ENCODE measurements at regions not wholly inside any gene's neighbourhood (a gene's known extent, or its start where the extent isn't known, plus 50 kb on each side); places are given as distances from the start of the nearest gene placed in this dataset.

DNA sequence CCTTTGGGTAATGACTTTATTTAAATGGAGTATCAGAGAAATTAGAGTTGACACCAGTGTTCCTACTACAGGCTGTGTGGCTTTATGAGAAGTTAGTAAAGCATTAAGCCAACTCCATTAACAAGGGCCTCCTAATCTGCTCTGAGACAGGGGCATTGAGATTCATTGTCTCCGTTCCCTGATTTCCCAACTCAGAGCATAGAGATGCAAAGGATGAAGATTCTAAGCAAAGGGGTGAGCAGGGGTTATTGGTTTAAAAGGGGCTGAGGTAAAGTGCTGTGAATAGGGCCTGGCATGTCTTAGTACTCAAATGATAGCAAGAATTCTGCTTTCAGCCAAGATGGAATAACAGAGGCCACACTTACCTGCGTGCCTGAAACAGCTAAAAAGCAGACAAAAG, 428.4 kb downstream of the PTPRU start:
- ATAC-seq, result no peak
- Histone ChIP-seq H3K9me3 (peaks cover 0 to 26% (median 0%) of the 10 kb centered on the region in 3 donors), H3K4me1 (no peaks in the 10 kb centered on the region), H3K27me3 (peaks cover 31% of the 10 kb centered on the region), H3K36me3 (no peaks in the 10 kb centered on the region), H3K27ac (no peak overlapping the region), H3K4me3 (no peak overlapping the region)
- TF ChIP-seq POLR2AphosphoS5 (IDR thresholded peaks at IDR 0.05), result no peak
- TF ChIP-seq CTCF (IDR thresholded peaks at IDR 0.05), result no peak
- no peak for TF ChIP-seq EP300 (IDR thresholded peaks at IDR 0.05)
- no peak for TF ChIP-seq POLR2A (IDR thresholded peaks at IDR 0.05)
- 79 to 85% methylated on average over 2 of the region's 2 CpGs for WGBS, 2 donors (ENCODE audit: low coverage in 1 of 2)

- Histone ChIP-seq H3K27ac (no peak overlapping the region), H3K4me3 (no peak overlapping the region), H3K36me3 (no peaks in the 10 kb centered on the region), H3K27me3 (peaks cover 26% of the 10 kb centered on the region), H3K9me3 (peaks cover 0 to 43% (median 0%) of the 10 kb centered on the region in 3 donors), H3K4me1 (no peaks in the 10 kb centered on the region)
- 75 to 79% methylated on average over 1 of the region's 1 CpG for WGBS, 2 donors (ENCODE audit: low coverage in 1 of 2)
- no peak for TF ChIP-seq EP300 (IDR thresholded peaks at IDR 0.05)
- TF ChIP-seq CTCF (IDR thresholded peaks at IDR 0.05), result no peak
- no peak for TF ChIP-seq POLR2A (IDR thresholded peaks at IDR 0.05)
- TF ChIP-seq POLR2AphosphoS5 (IDR thresholded peaks at IDR 0.05), result no peak
- ATAC-seq, result no peak
Observed at GRCh38 chr1:29658688-29659087, 422.4 kb downstream of the PTPRU start.

- peaks cover 0 to 42% (median 0%) of the 10 kb centered on the region in 3 donors for H3K9me3 ChIP-seq
- ATAC-seq, result no peak
Observed at GRCh38 chr1:29657816-29658215, 421.5 kb downstream of the PTPRU start.

GRCh38 chr1:29655945-29656850, 419.9 kb downstream of the PTPRU start:
- Histone ChIP-seq H3K36me3 (no peaks in the 10 kb centered on the region), H3K4me1 (no peaks in the 10 kb centered on the region), H3K27me3 (peaks cover 23% of the 10 kb centered on the region), H3K4me3 (no peak overlapping the region), H3K27ac (no peak overlapping the region), H3K9me3 (peaks cover 0 to 26% (median 0%) of the 10 kb centered on the region in 3 donors)
- 48 to 62% methylated on average over 2 to 6 of the region's 8 CpGs for WGBS, 2 donors (ENCODE audit: low coverage in 1 of 2)
- no peak for ATAC-seq
- no peak for TF ChIP-seq EP300 (IDR thresholded peaks at IDR 0.05)
- no peak for TF ChIP-seq POLR2AphosphoS5 (IDR thresholded peaks at IDR 0.05)
- TF ChIP-seq POLR2A (IDR thresholded peaks at IDR 0.05), result no peak
- no peak for TF ChIP-seq CTCF (IDR thresholded peaks at IDR 0.05)

More at GRCh38 chr1:29657816-29658215, 421.5 kb downstream of the PTPRU start:
- 46 to 74% methylated on average over 2 of the region's 2 CpGs for WGBS, 2 donors (ENCODE audit: low coverage in 1 of 2)
- Histone ChIP-seq H3K4me1 (no peaks in the 10 kb centered on the region), H3K27me3 (peaks cover 22% of the 10 kb centered on the region), H3K27ac (no peak overlapping the region), H3K36me3 (no peaks in the 10 kb centered on the region), H3K4me3 (no peak overlapping the region)
- no peak for TF ChIP-seq POLR2A (IDR thresholded peaks at IDR 0.05)
- TF ChIP-seq CTCF (IDR thresholded peaks at IDR 0.05), result no peak
- no peak for TF ChIP-seq EP300 (IDR thresholded peaks at IDR 0.05)
- TF ChIP-seq POLR2AphosphoS5 (IDR thresholded peaks at IDR 0.05), result no peak

DNA sequence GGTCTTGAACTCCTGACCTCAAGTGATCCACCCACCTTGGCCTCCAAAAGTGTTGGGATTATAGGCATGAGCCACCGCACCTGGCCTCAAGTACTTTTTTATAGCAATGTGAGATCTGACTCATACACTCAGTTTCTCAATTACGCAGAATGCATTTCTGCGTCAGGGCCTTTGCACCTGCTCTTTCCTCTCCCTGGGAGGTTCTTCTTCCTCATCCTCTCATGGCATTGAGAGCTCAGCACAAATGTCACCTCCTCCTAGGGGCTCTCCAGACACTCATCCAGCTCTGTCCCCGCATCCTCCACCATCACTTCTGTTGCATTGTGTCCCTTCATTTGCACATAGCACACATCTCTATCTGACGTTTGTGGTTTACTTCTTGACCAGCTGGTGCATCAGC, 418.8 kb downstream of the PTPRU start:
- TF ChIP-seq CTCF (IDR thresholded peaks at IDR 0.05), result no peak
- no peak for TF ChIP-seq POLR2A (IDR thresholded peaks at IDR 0.05)
- TF ChIP-seq POLR2AphosphoS5 (IDR thresholded peaks at IDR 0.05), result no peak
- no peak for TF ChIP-seq EP300 (IDR thresholded peaks at IDR 0.05)
- WGBS, 2 donors (ENCODE audit: low coverage in 1 of 2), result 74 to 86% methylated on average over 3 to 5 of the region's 5 CpGs
- no peaks in the 10 kb centered on the region for H3K36me3 ChIP-seq
- no peak overlapping the region for H3K27ac ChIP-seq
- no peak overlapping the region for H3K4me3 ChIP-seq
- H3K27me3 ChIP-seq, result peaks cover 31% of the 10 kb centered on the region
- peaks cover 0 to 21% (median 0%) of the 10 kb centered on the region in 3 donors for H3K9me3 ChIP-seq
- no peaks in the 10 kb centered on the region for H3K4me1 ChIP-seq
- ATAC-seq, result no peak
